GM12875 (cell line): ENCODE measurements at regions not wholly inside any gene's neighbourhood (a gene's known extent, or its start where the extent isn't known, plus 50 kb on each side); places are given as distances from the start of the nearest gene placed in this dataset.

Experiments used
- H3K4me3 ChIP-seq: one replicate; pipeline ENCODE4 v1.5.1; 2011; ENCODE audit warnings: low read depth, low read length, control low read depth
- CTCF ChIP-seq: IDR thresholded peaks from 2 replicates; pipeline ENCODE4 v1.5.1; 2011; ENCODE audit warnings: low read depth, mild to moderate bottlenecking, control low read depth, inconsistent platforms, low read length, moderate library complexity, borderline replicate concordance; ENCODE audit not compliant: insufficient read depth

- H3K4me3 ChIP-seq, result no peak overlapping the region
- TF ChIP-seq CTCF, result no peak
These were observed 141.8 kb upstream of the ERRFI1 start for GRCh38 chr1:8167936-8168335.

- no peak for TF ChIP-seq CTCF
- no peak overlapping the region for H3K4me3 ChIP-seq
These were observed 140.3 kb upstream of the ERRFI1 start for GRCh38 chr1:8166406-8166805.

- no peak overlapping the region for H3K4me3 ChIP-seq
- no peak for TF ChIP-seq CTCF
These were observed 139.7 kb upstream of the ERRFI1 start for GRCh38 chr1:8165595-8166360.

- TF ChIP-seq CTCF, result no peak
- no peak overlapping the region for H3K4me3 ChIP-seq
These were observed 138.6 kb upstream of the ERRFI1 start for GRCh38 chr1:8164670-8165069.

DNA sequence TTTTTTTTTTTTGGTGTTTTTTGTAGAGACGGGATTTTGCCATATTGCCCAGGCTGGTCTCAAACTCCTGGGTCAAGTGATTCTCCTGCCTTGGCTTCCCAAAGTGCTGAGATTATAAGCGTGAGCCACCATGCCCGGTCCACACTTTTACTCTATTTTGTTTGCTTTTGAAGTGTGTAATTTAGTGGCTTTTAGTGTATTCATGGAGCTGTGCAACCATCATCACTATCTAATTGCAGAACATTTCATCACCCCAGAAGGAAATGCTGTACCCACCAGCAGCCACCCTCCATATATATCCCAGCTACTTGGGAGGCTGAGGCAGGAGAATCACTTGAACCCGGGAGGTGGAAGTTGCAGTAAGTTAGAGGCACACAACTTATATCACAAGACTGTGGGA is 136.9 kb upstream of the ERRFI1 start:
- TF ChIP-seq CTCF, result no peak
- H3K4me3 ChIP-seq, result no peak overlapping the region

GRCh38 chr1:8162168-8162567 is 136.1 kb upstream of the ERRFI1 start:
- no peak for TF ChIP-seq CTCF
- H3K4me3 ChIP-seq, result no peak overlapping the region

DNA sequence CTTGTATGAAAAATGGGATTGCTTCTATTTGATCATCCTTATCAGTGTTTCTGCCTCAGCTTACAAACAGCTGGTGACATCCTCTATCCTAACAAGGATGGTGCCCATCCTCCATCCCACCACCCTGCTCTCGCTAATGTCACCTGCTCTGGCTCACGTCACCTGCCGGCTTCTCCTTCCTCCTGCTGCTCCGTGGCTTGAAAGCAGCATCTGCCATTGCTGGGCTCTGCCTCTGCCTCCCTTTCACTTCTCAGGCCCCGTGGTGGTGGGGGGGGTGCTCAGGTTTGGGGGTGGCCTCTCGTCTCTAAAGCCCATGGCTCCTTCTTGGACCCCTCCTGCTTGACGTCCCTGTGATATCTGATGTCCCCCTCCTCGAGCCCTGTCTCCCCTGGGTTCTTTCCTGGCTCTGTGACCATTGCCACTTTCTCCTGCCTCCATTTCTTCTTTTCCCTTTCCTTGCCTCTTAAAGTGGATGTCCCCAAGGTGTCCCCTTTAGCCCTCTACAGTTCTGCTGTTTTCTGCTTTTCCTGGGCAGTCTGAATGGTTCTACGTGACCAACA is 135.5 kb upstream of the ERRFI1 start:
- H3K4me3 ChIP-seq, result no peak overlapping the region
- no peak for TF ChIP-seq CTCF
